Mucosa of descending colon (tissue), 3 donors: ENCODE measurements at regions not wholly inside any gene's neighbourhood (a gene's known extent, or its start where the extent isn't known, plus 50 kb on each side); places are given as distances from the start of the nearest gene placed in this dataset.

Experiments used
- ATAC-seq: fragments of 200-7000 bp; cut with Tn5 transposase; one replicate; pipeline ENCODE4 v1.9.1; 2020; ENCODE audit warnings: mild to moderate bottlenecking, moderate library complexity
- DNase-seq, 3 donors: peaks; one replicate each; pipeline ENCODE4 v3.0.0-alpha.2; 2020
- H3K36me3 ChIP-seq: fragments of 200-600 bp; one replicate; pipeline ENCODE4 v1.8.0; 2021; ENCODE audit warnings: low read depth, mild to moderate bottlenecking
- H3K4me1 ChIP-seq: fragments of 200-600 bp; one replicate; pipeline ENCODE4 v1.8.0; 2021; ENCODE audit warnings: low read depth, mild to moderate bottlenecking
- H3K4me3 ChIP-seq: fragments of 200-600 bp; one replicate; pipeline ENCODE4 v1.8.0; 2021; ENCODE audit warnings: mild to moderate bottlenecking
- H3K9me3 ChIP-seq: fragments of 200-600 bp; one replicate; pipeline ENCODE4 v1.8.0; 2021; ENCODE audit warnings: mild to moderate bottlenecking
- intact Hi-C, 2 donors: fragments of 100-400 bp; cut with DNase I in 1 of 2; cut with micrococcal nuclease in 1 of 2; formaldehyde crosslinking; loops; one replicate each; pipeline versions ENCODE4 v1.11.0 to v1.11.1; 2022; cut with DNase I, micrococcal nuclease
- TF ChIP-seq, protein P1 (sequence below): fragments of 200-600 bp; IDR thresholded peaks from one replicate; pipeline ENCODE4 v1.8.0; 2022; ENCODE audit warnings: antibody characterized with exemption, mild to moderate bottlenecking
- donor health status: DM: no; HTN: no; CAD: no; lungs with moderate emphysema.
- donor health status: DM: no; HTN: no; CAD: no.
- donor health status: DM: no; HTN: yes; CAD: no.

- no peak for DNase-seq
- TF ChIP-seq, protein P1, sequence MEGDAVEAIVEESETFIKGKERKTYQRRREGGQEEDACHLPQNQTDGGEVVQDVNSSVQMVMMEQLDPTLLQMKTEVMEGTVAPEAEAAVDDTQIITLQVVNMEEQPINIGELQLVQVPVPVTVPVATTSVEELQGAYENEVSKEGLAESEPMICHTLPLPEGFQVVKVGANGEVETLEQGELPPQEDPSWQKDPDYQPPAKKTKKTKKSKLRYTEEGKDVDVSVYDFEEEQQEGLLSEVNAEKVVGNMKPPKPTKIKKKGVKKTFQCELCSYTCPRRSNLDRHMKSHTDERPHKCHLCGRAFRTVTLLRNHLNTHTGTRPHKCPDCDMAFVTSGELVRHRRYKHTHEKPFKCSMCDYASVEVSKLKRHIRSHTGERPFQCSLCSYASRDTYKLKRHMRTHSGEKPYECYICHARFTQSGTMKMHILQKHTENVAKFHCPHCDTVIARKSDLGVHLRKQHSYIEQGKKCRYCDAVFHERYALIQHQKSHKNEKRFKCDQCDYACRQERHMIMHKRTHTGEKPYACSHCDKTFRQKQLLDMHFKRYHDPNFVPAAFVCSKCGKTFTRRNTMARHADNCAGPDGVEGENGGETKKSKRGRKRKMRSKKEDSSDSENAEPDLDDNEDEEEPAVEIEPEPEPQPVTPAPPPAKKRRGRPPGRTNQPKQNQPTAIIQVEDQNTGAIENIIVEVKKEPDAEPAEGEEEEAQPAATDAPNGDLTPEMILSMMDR = no peak
- intact Hi-C loops = no loop called here
- H3K36me3 ChIP-seq = no peaks in the 10 kb centered on the region
- no peak for ATAC-seq
- H3K4me3 ChIP-seq = no peak overlapping the region
- peaks cover 6% of the 10 kb centered on the region for H3K4me1 ChIP-seq
- no peaks in the 10 kb centered on the region for H3K9me3 ChIP-seq
These were observed 191.7 kb upstream of the PMEPA1 start for GRCh38 chr20:57901526-57901925.

DNA sequence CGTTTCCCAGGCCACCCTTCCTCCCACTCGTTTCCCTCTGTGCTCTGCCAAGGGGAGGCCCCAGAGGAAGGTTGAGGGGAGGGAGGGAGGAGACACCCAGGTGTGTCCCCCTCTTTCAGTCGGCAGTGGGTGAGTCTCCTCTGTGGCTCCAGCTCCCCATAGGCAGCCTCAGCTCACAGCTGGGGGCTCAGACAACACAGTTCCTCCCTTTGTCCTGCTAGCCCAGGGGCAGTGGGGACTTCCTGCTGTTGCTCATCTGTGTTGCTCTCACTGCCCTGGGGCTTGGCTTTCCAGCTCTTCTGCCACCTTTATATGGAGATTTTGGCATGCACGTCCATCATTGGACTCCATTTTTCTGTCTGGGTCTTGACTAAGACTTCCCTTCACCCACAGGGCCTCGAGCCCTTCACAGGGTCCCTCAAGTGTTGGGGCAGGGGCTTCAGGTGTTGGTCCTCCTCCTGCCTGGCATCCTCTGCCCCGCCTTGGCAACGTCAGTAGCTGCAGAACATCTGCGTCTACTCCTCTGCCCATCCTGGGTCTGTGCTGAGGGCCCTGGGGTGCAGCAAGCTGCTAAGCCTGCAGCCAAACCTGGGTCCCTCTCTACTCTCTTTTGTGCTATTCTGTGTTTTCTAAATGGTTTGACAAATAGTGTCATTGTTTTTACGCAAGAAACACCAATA lies 190.6 kb upstream of the PMEPA1 start:
- no peaks in the 10 kb centered on the region for H3K36me3 ChIP-seq
- intact Hi-C loops = no loop called here
- TF ChIP-seq, protein P1 = no peak
- peaks cover 6% of the 10 kb centered on the region for H3K4me1 ChIP-seq
- no peak for ATAC-seq
- H3K9me3 ChIP-seq = no peaks in the 10 kb centered on the region
- DNase-seq = no peak
- no peak overlapping the region for H3K4me3 ChIP-seq

- H3K36me3 ChIP-seq = no peaks in the 10 kb centered on the region
- no peaks in the 10 kb centered on the region for H3K9me3 ChIP-seq
- no peak for DNase-seq
- TF ChIP-seq, protein P1 = no peak
- peaks cover 6% of the 10 kb centered on the region for H3K4me1 ChIP-seq
- no peak for ATAC-seq
- H3K4me3 ChIP-seq = no peak overlapping the region
- intact Hi-C loops = no loop called here
These were observed 189.7 kb upstream of the PMEPA1 start for GRCh38 chr20:57899554-57899953.

DNA sequence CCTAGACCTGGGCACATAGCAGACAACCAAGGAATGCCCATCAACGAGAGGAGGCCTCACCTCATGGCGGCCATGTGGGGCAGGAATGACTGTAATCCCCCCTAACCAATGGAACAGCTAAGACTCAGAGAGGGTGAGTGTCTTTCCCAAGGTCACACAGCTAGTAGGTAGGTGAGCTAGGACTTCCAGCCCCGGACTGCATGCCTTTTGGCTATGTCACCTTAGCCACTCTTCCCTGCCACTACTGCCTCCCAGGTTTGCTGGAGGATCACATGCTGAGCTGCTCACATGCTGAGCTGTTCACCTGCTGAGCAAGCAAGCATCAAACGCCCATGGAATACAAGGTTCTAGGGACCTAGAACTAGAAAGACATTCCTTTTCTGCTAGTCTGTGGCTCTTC lies 188.5 kb upstream of the PMEPA1 start:
- TF ChIP-seq, protein P1 = no peak
- Histone ChIP-seq H3K4me1 (peaks cover 6% of the 10 kb centered on the region), H3K36me3 (no peaks in the 10 kb centered on the region), H3K4me3 (no peak overlapping the region), H3K9me3 (no peaks in the 10 kb centered on the region)
- intact Hi-C loops = no loop called here
- no peak for ATAC-seq
- no peak for DNase-seq

DNA sequence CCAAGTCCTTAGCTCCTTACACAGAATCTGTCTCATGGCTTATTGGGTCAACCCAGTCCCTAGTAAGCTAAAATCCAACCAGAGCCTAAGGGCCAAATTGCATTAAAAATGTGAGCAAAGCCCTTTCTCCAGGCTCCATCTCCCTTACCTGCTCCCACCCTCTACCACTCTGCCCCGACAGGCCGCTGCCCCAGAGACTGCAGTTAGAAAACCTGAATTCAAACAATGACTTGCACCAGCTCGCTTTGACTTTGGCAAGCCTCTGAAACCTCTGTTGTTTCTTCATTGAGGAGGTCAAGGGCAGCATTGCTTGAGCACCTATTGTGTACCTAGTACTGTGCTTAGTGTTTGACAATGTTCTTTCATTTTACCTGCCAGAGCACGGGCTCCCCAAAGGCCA lies 188.1 kb upstream of the PMEPA1 start:
- TF ChIP-seq, protein P1 = no peak
- Histone ChIP-seq H3K4me1 (peaks cover 6% of the 10 kb centered on the region), H3K36me3 (no peaks in the 10 kb centered on the region), H3K4me3 (no peak overlapping the region), H3K9me3 (no peaks in the 10 kb centered on the region)
- intact Hi-C loops = no loop called here
- ATAC-seq = no peak
- no peak for DNase-seq
